ENCODE measurements at regions not wholly inside any gene's neighbourhood (a gene's known extent, or its start where the extent isn't known, plus 50 kb on each side); places are given as distances from the start of the nearest gene placed in this dataset.

- TF ChIP-seq CEBPB (IDR thresholded peaks at IDR 0.05) (no peak), PBX3 (IDR thresholded peaks at IDR 0.05) (no peak), SREBF2 (IDR thresholded peaks at IDR 0.05) (no peak), RNF2 (IDR thresholded peaks at IDR 0.05; ENCODE audit: borderline replicate concordance, low read depth) (no peak), CTCF (IDR thresholded peaks at IDR 0.05) (no peak), MYC (IDR thresholded peaks at IDR 0.05; ENCODE audit: borderline replicate concordance, low read length) (no peak), ZC3H11A (IDR thresholded peaks at IDR 0.05) (no peak), CHD2 (IDR thresholded peaks at IDR 0.05; ENCODE audit: low read length, partially characterized antibody) (no peak)
- TF ChIP-seq, protein P1, sequence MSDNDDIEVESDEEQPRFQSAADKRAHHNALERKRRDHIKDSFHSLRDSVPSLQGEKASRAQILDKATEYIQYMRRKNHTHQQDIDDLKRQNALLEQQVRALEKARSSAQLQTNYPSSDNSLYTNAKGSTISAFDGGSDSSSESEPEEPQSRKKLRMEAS (IDR thresholded peaks at IDR 0.05), result no peak
Measured at GRCh38 chr12:77248036-77248435, 182.7 kb upstream of the E2F7 start.

Measured in A549 (cell line).